HepG2 (cell line): ENCODE measurements at regions not wholly inside any gene's neighbourhood (a gene's known extent, or its start where the extent isn't known, plus 50 kb on each side); places are given as distances from the start of the nearest gene placed in this dataset.

Experiments
- ATAC-seq: fragments of 200-7000 bp; cut with Tn5 transposase; 3 replicates; pipeline ENCODE4 v1.9.1; 2020; ENCODE audit warnings: mild to moderate bottlenecking, moderate library complexity
- BruUV-seq: library from RNA; stranded (reverse); fragments of 400-500 nt; replicated peaks from 2 replicates; lab custom pipeline; 2021; lab: Mats Ljungman, UMichigan
- CTCF ChIA-PET: fragments of 300-600 bp; formaldehyde crosslinking; extraction: SDS; loops from one replicate; lab custom pipeline; 2021; ENCODE audit warnings: low total read pairs, inconsistent platforms, low intra/inter-chr PET ratio; lab: Yijun Ruan, JAX
- POLR2A ChIA-PET: fragments of 350-600 bp; sonication (Branson Sonifier 250); formaldehyde crosslinking; loops from one replicate; lab custom pipeline; 2020; ENCODE audit warnings: antibody characterized with exemption, inconsistent platforms; lab: Yijun Ruan, JAX
- DNase-seq: peaks from one replicate; pipeline ENCODE4 v3.0.0-alpha.2; 2015; ENCODE audit warnings: low spot score
- FAIRE-seq: peaks from 3 replicates; lab custom pipeline; 2011; peaks lifted over from hg19 to GRCh38; lab: Jason Lieb, UNC
- H2AFZ ChIP-seq: one replicate; pipeline ENCODE4 v1.6.1; 2011; ENCODE audit warnings: low read length, inconsistent platforms
- H3K27ac ChIP-seq: fragments of 300-600 bp; 3 replicates; pipeline ENCODE4 v1.8.0; 2011; ENCODE audit warnings: mixed run types, mild to moderate bottlenecking, mixed read lengths, low read length, inconsistent platforms; ENCODE audit not compliant: insufficient read depth; ENCODE audit errors: extremely low read length
- H3K27me3 ChIP-seq, 2 experiments: fragments of 200-600 bp in 1 of 2; 2 replicates in 1 of 2; 3 replicates in 1 of 2; pipeline versions ENCODE4 v1.6.0 to v1.8.0; 2011; ENCODE audit warnings: low read length in 2 of 2, mild to moderate bottlenecking in 2 of 2, moderate library complexity in 2 of 2, inconsistent platforms in 1 of 2; ENCODE audit not compliant: insufficient read depth in 2 of 2, control insufficient read depth in 1 of 2
- H3K36me3 ChIP-seq, 2 experiments: fragments of 200-600 bp in 1 of 2; replicated peaks in 1 of 2; 2 replicates in 1 of 2; 3 replicates in 1 of 2; pipeline versions ENCODE4 v1.5.1 to v1.8.0; 2011; ENCODE audit warnings: low read length in 2 of 2, inconsistent platforms in 1 of 2; ENCODE audit not compliant: insufficient read depth in 2 of 2, control insufficient read depth in 1 of 2
- H3K4me1 ChIP-seq: 2 replicates; pipeline ENCODE4 v1.5.1; 2012; ENCODE audit warnings: low read length, inconsistent platforms; ENCODE audit not compliant: insufficient read depth
- H3K4me2 ChIP-seq: 2 replicates; pipeline ENCODE4 v1.6.0; 2011; ENCODE audit warnings: low read depth, low read length, inconsistent platforms
- H3K4me3 ChIP-seq, 3 experiments: fragments of 200-600 bp in 1 of 3; sonication (generic), shearing (Covaris generic) in 1 of 3; replicated peaks in 1 of 3; 2 replicates each; pipeline ENCODE4 v1.5.1; 2011 to 2016; ENCODE audit warnings: low read length in 3 of 3, inconsistent platforms in 2 of 3, low read depth in 2 of 3, mild to moderate bottlenecking in 2 of 3, control low read depth in 1 of 3, mixed read lengths in 1 of 3; ENCODE audit not compliant: insufficient read depth in 1 of 3
- H3K79me2 ChIP-seq: one replicate; pipeline ENCODE4 v1.6.1; 2011; ENCODE audit warnings: low read length, inconsistent platforms; ENCODE audit not compliant: insufficient read depth
- H3K9ac ChIP-seq: 2 replicates; pipeline ENCODE4 v1.6.0; 2011; ENCODE audit warnings: mild to moderate bottlenecking, low read depth, low read length, inconsistent platforms; ENCODE audit not compliant: insufficient read depth
- H3K9me3 ChIP-seq: 2 replicates; pipeline ENCODE4 v1.5.1; 2012; ENCODE audit warnings: mild to moderate bottlenecking, low read length
- H4K20me1 ChIP-seq: 2 replicates; pipeline ENCODE4 v1.6.0; 2011; ENCODE audit warnings: inconsistent platforms, mild to moderate bottlenecking, low read length, moderate library complexity; ENCODE audit not compliant: insufficient read depth
- AHR ChIP-seq: IDR thresholded peaks from 2 replicates; pipeline ENCODE4 v1.6.1; 2018; ENCODE audit warnings: missing genetic modification reagents, missing compliant biosample characterization
- CENPT ChIP-seq: sonication (generic); formaldehyde crosslinking; IDR thresholded peaks from 2 replicates; pipeline ENCODE4 v1.8.0; 2022; ENCODE audit warnings: low read depth, mild to moderate bottlenecking, moderate library complexity, missing genetic modification reagents
- MBD4 ChIP-seq: IDR thresholded peaks from 2 replicates; pipeline ENCODE4 v1.6.1; 2012; ENCODE audit warnings: low read length, inconsistent platforms, borderline replicate concordance
- MYNN ChIP-seq: sonication (generic); formaldehyde crosslinking; IDR thresholded peaks from 2 replicates; pipeline ENCODE4 v1.4.0; 2020; ENCODE audit warnings: mild to moderate bottlenecking, low read depth, missing genetic modification reagents
- PLRG1 ChIP-seq: fragments of 450-650 bp; conservative IDR thresholded peaks from 2 replicates; pipeline ENCODE4 v1.6.1; 2016
- THYN1 ChIP-seq: sonication (generic); formaldehyde crosslinking; IDR thresholded peaks from 2 replicates; pipeline ENCODE4 v1.8.1; 2023; ENCODE audit warnings: low read depth, mild to moderate bottlenecking, moderate library complexity, missing genetic modification reagents, borderline replicate concordance
- XRCC5 ChIP-seq: fragments of 200-400 bp; formaldehyde crosslinking; optimal IDR thresholded peaks from 2 replicates; pipeline ENCODE3; 2017; ENCODE audit warnings: mild to moderate bottlenecking, low read length
- ZBTB49 ChIP-seq: sonication (generic); formaldehyde crosslinking; IDR thresholded peaks from 2 replicates; pipeline ENCODE4 v1.4.0; 2020; ENCODE audit warnings: missing genetic modification reagents, borderline replicate concordance
- ZBTB7A ChIP-seq: sonication (generic); formaldehyde crosslinking; IDR thresholded peaks from 2 replicates; pipeline ENCODE4 v1.8.0; 2022; ENCODE audit warnings: mild to moderate bottlenecking, missing genetic modification reagents
- ZNF407 ChIP-seq: sonication (generic); formaldehyde crosslinking; IDR thresholded peaks from one replicate; pipeline ENCODE4 v1.5.1; 2020; ENCODE audit warnings: mild to moderate bottlenecking, missing genetic modification reagents; ENCODE audit errors: not compliant biosample characterization
- ZNF501 ChIP-seq: sonication (generic); formaldehyde crosslinking; IDR thresholded peaks from 2 replicates; pipeline ENCODE4 v1.5.1; 2020; ENCODE audit warnings: mild to moderate bottlenecking, moderate library complexity, missing genetic modification reagents
- ZNF574 ChIP-seq: sonication (generic); formaldehyde crosslinking; IDR thresholded peaks from 2 replicates; pipeline ENCODE4 v1.4.0; 2020; ENCODE audit warnings: missing genetic modification reagents
- WGBS: methylation state at CpG from one replicate; pipeline ENCODE4 v1.1.6; 2017; ENCODE audit warnings: low lambda C conversion rate; 5-methylcytosine and 5-hydroxymethylcytosine counted together
- in situ Hi-C: cut with HindIII; loops from 2 replicates; pipeline ENCODE4 v1.10.0; 2017; ENCODE audit warnings: low pct_unique_long_range_greater_than_20kb; ENCODE audit not compliant: extremely low pct_ligation_motif_present
- intact Hi-C: fragments of 100-400 bp; cut with micrococcal nuclease; formaldehyde crosslinking; loops from one replicate; pipeline ENCODE4 v1.10.0; 2022; ENCODE audit not compliant: unreplicated experiment

GRCh38 chr5:67434466-67434865 lies 237.9 kb upstream of the CD180 start:
- ATAC-seq = no peak
- no peak for TF ChIP-seq XRCC5
- TF ChIP-seq AHR = no peak
- no peak for TF ChIP-seq THYN1 (CRISPR knock-in tag)
- no peak for TF ChIP-seq ZNF574
- no peak for TF ChIP-seq PLRG1
- no peak for TF ChIP-seq MBD4
- no peak for TF ChIP-seq ZNF501
- no peak for TF ChIP-seq ZBTB49 (CRISPR knock-in tag)
- TF ChIP-seq ZNF407 (CRISPR knock-in tag) = no peak
- no peak for TF ChIP-seq CENPT (CRISPR knock-in tag)
- TF ChIP-seq ZBTB7A (CRISPR knock-in tag) = no peak
- no peak for TF ChIP-seq MYNN

More at GRCh38 chr5:67434466-67434865, 237.9 kb upstream of the CD180 start:
- in situ Hi-C loops (no loop called here), intact Hi-C loops (no loop called here)
- POLR2A ChIA-PET = no interaction called here
- Histone ChIP-seq H3K27ac (no peak overlapping the region), H3K9me3 (no peaks in the 10 kb centered on the region), H4K20me1 (no peaks in the 10 kb centered on the region), H3K27me3 (no peaks in the 10 kb centered on the region), H3K9ac (no peak overlapping the region), H3K4me1 (no peaks in the 10 kb centered on the region), H2AFZ (no peak overlapping the region), H3K4me3 (no peak overlapping the region), H3K79me2 (no peaks in the 10 kb centered on the region), H3K36me3 (no peaks in the 10 kb centered on the region), H3K4me2 (no peak overlapping the region)
- no TSS peak for BruUV-seq
- FAIRE-seq = no peak
- WGBS = 27% methylated on average over 4 of the region's 4 CpGs
- no peak for DNase-seq
- CTCF ChIA-PET = no interaction called here
